BJ (cell line): ENCODE measurements at regions not wholly inside any gene's neighbourhood (a gene's known extent, or its start where the extent isn't known, plus 50 kb on each side); places are given as distances from the start of the nearest gene placed in this dataset.
"Not testable (repeated sequence)": the region's sequence is repeated elsewhere in the genome, so short reads cannot be mapped to it uniquely, and the experiment has no call there.

Source experiments
- CTCF ChIA-PET: fragments of 350-600 bp; formaldehyde crosslinking; extraction: SDS; loops from one replicate; lab custom pipeline; 2021; ENCODE audit warnings: antibody characterized with exemption, inconsistent platforms; lab: Yijun Ruan, JAX
- POLR2A ChIA-PET: fragments of 300-600 bp; sonication (Branson Sonifier 250); formaldehyde crosslinking; extraction: SDS; loops from one replicate; lab custom pipeline; 2021; ENCODE audit warnings: antibody characterized with exemption; lab: Charles Lee
- DNase-seq: peaks from one replicate; pipeline ENCODE4 v3.0.0-alpha.2; 2011; ENCODE audit warnings: low read depth
- H3K27me3 ChIP-seq: 2 replicates; pipeline ENCODE4 v1.6.0; 2011; ENCODE audit warnings: low read length; ENCODE audit not compliant: control insufficient read depth, insufficient read depth
- H3K36me3 ChIP-seq: 2 replicates; pipeline ENCODE4 v1.5.1; 2011; ENCODE audit warnings: low read length; ENCODE audit not compliant: control insufficient read depth, insufficient read depth
- H3K4me3 ChIP-seq: 2 replicates; pipeline ENCODE4 v1.5.1; 2011; ENCODE audit warnings: low read depth, mild to moderate bottlenecking, control low read depth, low read length
- TF ChIP-seq, protein P1 (sequence below): IDR thresholded peaks from 2 replicates; pipeline ENCODE4 v1.5.1; 2011; ENCODE audit warnings: low read depth, mild to moderate bottlenecking, control low read depth, inconsistent platforms, low read length, moderate library complexity; ENCODE audit not compliant: insufficient read depth

DNA sequence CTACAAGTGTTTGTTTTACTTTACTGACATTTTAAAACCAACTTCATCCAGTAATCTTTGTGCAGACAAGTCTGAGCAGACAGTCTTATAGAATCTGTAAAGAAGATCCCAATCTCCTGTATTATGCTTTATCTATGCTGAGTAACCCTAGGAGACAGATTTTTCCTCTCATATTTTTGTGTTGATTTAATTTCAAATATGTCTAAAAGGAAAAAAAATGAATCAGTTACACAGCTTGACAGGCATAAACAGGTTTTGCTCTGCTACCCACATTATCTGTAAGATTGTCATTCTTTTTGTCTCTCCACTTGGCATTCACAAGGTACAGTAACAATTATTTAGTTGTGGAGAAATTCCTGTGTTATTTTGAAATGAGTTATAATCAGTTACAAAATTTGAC is 415.0 kb downstream of the NYAP2 start:
- H3K27me3 ChIP-seq, result no peaks in the 10 kb centered on the region
- TF ChIP-seq, protein P1, sequence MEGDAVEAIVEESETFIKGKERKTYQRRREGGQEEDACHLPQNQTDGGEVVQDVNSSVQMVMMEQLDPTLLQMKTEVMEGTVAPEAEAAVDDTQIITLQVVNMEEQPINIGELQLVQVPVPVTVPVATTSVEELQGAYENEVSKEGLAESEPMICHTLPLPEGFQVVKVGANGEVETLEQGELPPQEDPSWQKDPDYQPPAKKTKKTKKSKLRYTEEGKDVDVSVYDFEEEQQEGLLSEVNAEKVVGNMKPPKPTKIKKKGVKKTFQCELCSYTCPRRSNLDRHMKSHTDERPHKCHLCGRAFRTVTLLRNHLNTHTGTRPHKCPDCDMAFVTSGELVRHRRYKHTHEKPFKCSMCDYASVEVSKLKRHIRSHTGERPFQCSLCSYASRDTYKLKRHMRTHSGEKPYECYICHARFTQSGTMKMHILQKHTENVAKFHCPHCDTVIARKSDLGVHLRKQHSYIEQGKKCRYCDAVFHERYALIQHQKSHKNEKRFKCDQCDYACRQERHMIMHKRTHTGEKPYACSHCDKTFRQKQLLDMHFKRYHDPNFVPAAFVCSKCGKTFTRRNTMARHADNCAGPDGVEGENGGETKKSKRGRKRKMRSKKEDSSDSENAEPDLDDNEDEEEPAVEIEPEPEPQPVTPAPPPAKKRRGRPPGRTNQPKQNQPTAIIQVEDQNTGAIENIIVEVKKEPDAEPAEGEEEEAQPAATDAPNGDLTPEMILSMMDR, result no peak
- ChIA-PET POLR2A (no interaction called here), CTCF (no interaction called here)
- H3K36me3 ChIP-seq, result no peaks in the 10 kb centered on the region
- no peak overlapping the region for H3K4me3 ChIP-seq
- DNase-seq, result no peak

DNA sequence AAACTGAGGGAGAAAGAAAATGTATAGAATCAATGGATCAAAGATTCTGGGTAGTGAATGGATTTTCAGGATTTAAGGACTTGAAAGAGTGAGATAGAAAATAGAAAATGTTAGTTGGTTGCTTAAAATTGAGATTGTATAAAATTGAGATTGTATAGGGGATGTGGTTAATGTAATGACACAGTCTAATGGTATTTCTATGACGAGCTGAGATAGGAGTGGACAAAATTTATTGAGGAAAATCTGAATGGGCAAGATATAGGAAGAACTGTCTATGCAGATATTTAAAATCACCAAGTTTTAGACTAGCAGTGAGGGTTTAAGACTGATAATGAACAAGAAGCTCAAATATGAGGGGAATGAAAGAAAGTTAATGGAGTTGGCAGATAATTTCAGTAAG is 406.6 kb downstream of the NYAP2 start:
- H3K36me3 ChIP-seq, result no peaks in the 10 kb centered on the region
- CTCF ChIA-PET, result interaction anchor here (1.0 kb wide), 1 partner anchor 17 kb away, joined by 3 read pairs; no protein-coding TSS in a partner anchor
- H3K4me3 ChIP-seq, result no peak overlapping the region
- POLR2A ChIA-PET, result no interaction called here
- DNase-seq, result no peak
- H3K27me3 ChIP-seq, result no peaks in the 10 kb centered on the region
- TF ChIP-seq, protein P1, result no peak

DNA sequence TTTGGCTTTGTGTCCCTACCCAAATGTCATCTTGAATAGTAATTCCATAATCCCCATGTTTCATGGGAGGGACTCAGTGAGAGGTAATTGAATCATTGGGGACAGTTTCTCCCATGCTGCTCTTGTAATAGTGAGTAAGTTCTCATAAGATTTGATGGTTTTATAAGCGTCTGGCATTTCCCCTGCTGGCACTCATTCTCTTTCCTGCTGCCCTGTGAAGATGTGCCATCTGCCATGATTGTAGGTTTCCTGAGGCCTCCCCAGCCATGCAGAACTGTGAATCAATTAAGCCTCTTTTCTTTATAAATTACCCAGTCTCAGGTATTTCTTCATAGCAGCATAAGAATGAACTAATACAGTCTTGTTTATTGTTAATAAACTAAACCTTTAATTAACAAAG is 402.6 kb downstream of the NYAP2 start:
- H3K4me3 ChIP-seq, POLR2A ChIA-PET, DNase-seq, H3K27me3 ChIP-seq, CTCF ChIA-PET, H3K36me3 ChIP-seq: not testable (repeated sequence)

DNA sequence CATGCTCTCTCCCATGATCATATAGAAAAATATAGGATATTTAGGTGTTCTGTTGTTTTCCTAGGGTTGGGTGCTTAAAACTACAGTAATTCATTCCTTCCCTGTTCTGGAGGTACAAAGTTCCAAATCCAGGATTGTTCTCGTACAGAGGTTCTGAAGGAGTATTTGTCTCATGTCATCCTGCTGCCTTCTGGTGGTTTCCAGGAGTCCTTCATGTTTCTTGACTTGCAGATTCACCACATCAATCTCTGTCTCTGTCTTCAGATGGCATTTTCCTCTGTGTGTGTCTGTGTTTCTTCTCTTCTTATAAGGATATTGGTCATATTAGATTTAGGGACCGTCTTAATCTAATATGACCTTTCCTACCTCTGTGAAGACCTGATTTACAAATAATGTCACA is 397.9 kb downstream of the NYAP2 start:
- no peak overlapping the region for H3K4me3 ChIP-seq
- ChIA-PET POLR2A (no interaction called here), CTCF (no interaction called here)
- no peaks in the 10 kb centered on the region for H3K27me3 ChIP-seq
- TF ChIP-seq, protein P1, result no peak
- H3K36me3 ChIP-seq, result no peaks in the 10 kb centered on the region
- no peak for DNase-seq

DNA sequence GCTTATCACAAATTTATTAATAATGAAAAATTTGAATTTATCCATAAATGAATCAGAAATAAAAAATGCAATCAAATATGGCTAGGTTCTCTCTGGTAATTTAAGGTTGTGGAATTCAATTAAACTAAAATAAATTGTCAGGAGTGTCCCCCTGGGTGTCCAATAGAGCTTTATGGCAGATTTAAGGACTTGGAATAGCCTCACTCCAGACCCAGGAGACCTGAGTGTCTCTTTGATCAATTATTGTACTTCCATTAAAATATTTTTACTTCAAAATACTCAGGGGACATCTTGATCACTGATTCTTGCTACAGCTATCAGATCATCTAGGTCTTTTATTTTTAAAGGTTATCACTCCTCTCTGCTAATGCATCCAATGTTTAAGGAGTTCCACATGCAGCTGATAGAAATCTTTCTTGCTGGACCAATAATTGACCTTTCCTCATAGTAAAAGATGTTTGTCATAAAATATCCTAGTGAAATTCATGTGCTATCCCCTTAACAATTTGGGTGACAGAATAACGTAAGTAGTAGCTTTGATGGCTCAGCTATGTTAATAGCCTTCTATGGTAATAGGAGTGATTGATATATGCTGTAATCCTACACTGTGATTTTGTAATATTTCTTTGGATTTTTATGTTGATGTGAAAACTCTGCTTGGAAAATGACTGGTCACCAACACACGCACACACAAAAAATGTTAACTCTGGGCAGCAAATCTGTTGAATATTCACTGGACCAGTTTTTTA is 395.3 kb downstream of the NYAP2 start:
- POLR2A ChIA-PET, result no interaction called here

More for the DNA sequence above, 395.3 kb downstream of the NYAP2 start:
- H3K4me3 ChIP-seq, result no peak overlapping the region
- H3K36me3 ChIP-seq, result no peaks in the 10 kb centered on the region
- DNase-seq, result no peak
- CTCF ChIA-PET, result no interaction called here
- no peaks in the 10 kb centered on the region for H3K27me3 ChIP-seq
- TF ChIP-seq, protein P1, result no peak
